ENCODE measurements at regions not wholly inside any gene's neighbourhood (a gene's known extent, or its start where the extent isn't known, plus 50 kb on each side); places are given as distances from the start of the nearest gene placed in this dataset.

DNA sequence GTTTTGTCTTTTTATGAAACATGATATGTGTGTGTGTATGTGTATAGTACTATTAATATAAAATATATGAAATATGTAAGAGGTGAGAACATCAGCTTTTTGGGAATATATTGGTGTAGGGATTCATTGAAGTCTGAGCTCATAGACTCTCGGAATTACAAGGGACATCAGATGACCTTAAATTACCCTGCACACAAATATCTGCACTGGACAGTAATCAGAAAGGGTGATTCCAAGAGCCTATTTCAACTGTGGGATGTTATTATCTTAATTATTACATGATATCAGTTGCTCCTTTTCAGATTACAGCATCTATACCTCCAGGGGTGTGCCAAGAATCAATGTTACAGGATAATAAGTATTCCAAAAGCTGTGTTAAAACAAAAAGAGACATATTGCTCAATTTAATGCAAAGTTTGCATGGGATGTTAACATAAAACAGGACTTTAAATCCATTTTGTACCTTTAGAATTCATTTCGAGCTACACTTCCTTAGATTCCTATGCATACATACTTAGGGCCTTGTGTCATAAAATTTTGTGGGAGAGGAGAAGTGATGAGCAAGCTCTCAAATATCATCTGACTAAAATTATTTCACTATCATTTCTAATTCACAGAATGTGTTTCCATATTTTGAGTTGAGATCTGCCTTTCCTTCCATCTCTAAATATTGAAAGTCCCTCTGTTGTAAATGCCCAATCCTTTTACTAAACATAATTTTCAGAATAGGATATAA lies 365.2 kb downstream of the BRINP1 start:
- H3K36me3 ChIP-seq (ENCODE audit: insufficient read depth, low read length), result no peaks in the 10 kb centered on the region
- no peaks in the 10 kb centered on the region for H3K9me2 ChIP-seq (ENCODE audit: insufficient read depth, low read length)
- no peak overlapping the region for H3K4me2 ChIP-seq (ENCODE audit: low read length)
- H3F3A ChIP-seq (ENCODE audit: insufficient read depth, low read length, poor library complexity, severe bottlenecking), result no peaks in the 10 kb centered on the region
- H3K27ac ChIP-seq (ENCODE audit: low read length), result no peak overlapping the region
- H3K27me3 ChIP-seq (ENCODE audit: insufficient read depth, low read depth, low read length), result no peaks in the 10 kb centered on the region
- no peak overlapping the region for H2AFZ ChIP-seq (ENCODE audit: low read depth, low read length)
- no peaks in the 10 kb centered on the region for H4K20me1 ChIP-seq (ENCODE audit: insufficient read depth)
- H3K79me2 ChIP-seq (replicated peaks; ENCODE audit: insufficient read depth, low read length), result no peaks in the 10 kb centered on the region
- no peak for TF ChIP-seq MXI1 (conservative IDR thresholded peaks at IDR 0.05; ENCODE audit: poor library complexity, severe bottlenecking)
- TF ChIP-seq, protein P1, sequence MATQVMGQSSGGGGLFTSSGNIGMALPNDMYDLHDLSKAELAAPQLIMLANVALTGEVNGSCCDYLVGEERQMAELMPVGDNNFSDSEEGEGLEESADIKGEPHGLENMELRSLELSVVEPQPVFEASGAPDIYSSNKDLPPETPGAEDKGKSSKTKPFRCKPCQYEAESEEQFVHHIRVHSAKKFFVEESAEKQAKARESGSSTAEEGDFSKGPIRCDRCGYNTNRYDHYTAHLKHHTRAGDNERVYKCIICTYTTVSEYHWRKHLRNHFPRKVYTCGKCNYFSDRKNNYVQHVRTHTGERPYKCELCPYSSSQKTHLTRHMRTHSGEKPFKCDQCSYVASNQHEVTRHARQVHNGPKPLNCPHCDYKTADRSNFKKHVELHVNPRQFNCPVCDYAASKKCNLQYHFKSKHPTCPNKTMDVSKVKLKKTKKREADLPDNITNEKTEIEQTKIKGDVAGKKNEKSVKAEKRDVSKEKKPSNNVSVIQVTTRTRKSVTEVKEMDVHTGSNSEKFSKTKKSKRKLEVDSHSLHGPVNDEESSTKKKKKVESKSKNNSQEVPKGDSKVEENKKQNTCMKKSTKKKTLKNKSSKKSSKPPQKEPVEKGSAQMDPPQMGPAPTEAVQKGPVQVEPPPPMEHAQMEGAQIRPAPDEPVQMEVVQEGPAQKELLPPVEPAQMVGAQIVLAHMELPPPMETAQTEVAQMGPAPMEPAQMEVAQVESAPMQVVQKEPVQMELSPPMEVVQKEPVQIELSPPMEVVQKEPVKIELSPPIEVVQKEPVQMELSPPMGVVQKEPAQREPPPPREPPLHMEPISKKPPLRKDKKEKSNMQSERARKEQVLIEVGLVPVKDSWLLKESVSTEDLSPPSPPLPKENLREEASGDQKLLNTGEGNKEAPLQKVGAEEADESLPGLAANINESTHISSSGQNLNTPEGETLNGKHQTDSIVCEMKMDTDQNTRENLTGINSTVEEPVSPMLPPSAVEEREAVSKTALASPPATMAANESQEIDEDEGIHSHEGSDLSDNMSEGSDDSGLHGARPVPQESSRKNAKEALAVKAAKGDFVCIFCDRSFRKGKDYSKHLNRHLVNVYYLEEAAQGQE (IDR thresholded peaks at IDR 0.05; ENCODE audit: borderline replicate concordance), result no peak
- no peak for TF ChIP-seq TAF1 (IDR thresholded peaks at IDR 0.05; ENCODE audit: low read depth)
- no peak for TF ChIP-seq EZH2 (IDR thresholded peaks at IDR 0.05; ENCODE audit: borderline replicate concordance, insufficient read depth, low read length, poor library complexity, severe bottlenecking)
- TF ChIP-seq POLR2AphosphoS5 (IDR thresholded peaks at IDR 0.05), result no peak
- no peak for TF ChIP-seq RAD21 (conservative IDR thresholded peaks at IDR 0.05)
- TF ChIP-seq, protein P2, sequence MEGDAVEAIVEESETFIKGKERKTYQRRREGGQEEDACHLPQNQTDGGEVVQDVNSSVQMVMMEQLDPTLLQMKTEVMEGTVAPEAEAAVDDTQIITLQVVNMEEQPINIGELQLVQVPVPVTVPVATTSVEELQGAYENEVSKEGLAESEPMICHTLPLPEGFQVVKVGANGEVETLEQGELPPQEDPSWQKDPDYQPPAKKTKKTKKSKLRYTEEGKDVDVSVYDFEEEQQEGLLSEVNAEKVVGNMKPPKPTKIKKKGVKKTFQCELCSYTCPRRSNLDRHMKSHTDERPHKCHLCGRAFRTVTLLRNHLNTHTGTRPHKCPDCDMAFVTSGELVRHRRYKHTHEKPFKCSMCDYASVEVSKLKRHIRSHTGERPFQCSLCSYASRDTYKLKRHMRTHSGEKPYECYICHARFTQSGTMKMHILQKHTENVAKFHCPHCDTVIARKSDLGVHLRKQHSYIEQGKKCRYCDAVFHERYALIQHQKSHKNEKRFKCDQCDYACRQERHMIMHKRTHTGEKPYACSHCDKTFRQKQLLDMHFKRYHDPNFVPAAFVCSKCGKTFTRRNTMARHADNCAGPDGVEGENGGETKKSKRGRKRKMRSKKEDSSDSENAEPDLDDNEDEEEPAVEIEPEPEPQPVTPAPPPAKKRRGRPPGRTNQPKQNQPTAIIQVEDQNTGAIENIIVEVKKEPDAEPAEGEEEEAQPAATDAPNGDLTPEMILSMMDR (IDR thresholded peaks at IDR 0.05; ENCODE audit: poor library complexity, severe bottlenecking), result no peak
- no peak for TF ChIP-seq EP300 (conservative IDR thresholded peaks at IDR 0.05; ENCODE audit: poor library complexity, severe bottlenecking)
- no peak for TF ChIP-seq SMC3 (conservative IDR thresholded peaks at IDR 0.05; ENCODE audit: poor library complexity)
- H3K4me3 ChIP-seq (ENCODE audit: low read length), result no peak overlapping the region
- no peaks in the 10 kb centered on the region for H3K9me3 ChIP-seq (ENCODE audit: low read length)
- no peak overlapping the region for H3K9ac ChIP-seq (ENCODE audit: low read length)

DNA sequence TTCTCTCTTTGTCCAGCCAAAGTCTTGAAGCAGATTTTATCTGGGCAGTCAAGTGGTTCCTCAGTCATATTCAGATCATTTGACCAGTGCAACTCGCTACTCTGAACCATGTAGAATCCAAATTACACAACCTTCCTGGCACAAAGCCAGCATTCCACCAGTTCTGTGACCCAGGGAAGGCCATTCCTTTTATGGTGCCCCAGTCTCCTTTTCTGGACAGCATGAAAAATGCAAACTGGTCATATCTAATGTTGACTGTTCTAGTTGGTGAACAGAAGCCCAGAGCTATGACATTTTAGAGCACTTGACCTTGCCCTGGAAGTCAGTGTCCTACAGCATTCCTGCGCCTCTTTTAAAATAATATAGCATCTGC lies 364.6 kb downstream of the BRINP1 start:
- H3K4me3 ChIP-seq (ENCODE audit: low read length), result no peak overlapping the region
- H3K27ac ChIP-seq (ENCODE audit: low read length), result no peak overlapping the region
- no peaks in the 10 kb centered on the region for H3K79me2 ChIP-seq (replicated peaks; ENCODE audit: insufficient read depth, low read length)
- H2AFZ ChIP-seq (ENCODE audit: low read depth, low read length), result no peak overlapping the region
- TF ChIP-seq, protein P1 (IDR thresholded peaks at IDR 0.05; ENCODE audit: borderline replicate concordance), result no peak
- TF ChIP-seq RAD21 (conservative IDR thresholded peaks at IDR 0.05) (no peak), EP300 (conservative IDR thresholded peaks at IDR 0.05; ENCODE audit: poor library complexity, severe bottlenecking) (no peak), SMC3 (conservative IDR thresholded peaks at IDR 0.05; ENCODE audit: poor library complexity) (no peak), EZH2 (IDR thresholded peaks at IDR 0.05; ENCODE audit: borderline replicate concordance, insufficient read depth, low read length, poor library complexity, severe bottlenecking) (no peak), TAF1 (IDR thresholded peaks at IDR 0.05; ENCODE audit: low read depth) (no peak), POLR2AphosphoS5 (IDR thresholded peaks at IDR 0.05) (no peak), MXI1 (conservative IDR thresholded peaks at IDR 0.05; ENCODE audit: poor library complexity, severe bottlenecking) (no peak)
- TF ChIP-seq, protein P2 (IDR thresholded peaks at IDR 0.05; ENCODE audit: poor library complexity, severe bottlenecking), result no peak
- no peaks in the 10 kb centered on the region for H3K27me3 ChIP-seq (ENCODE audit: insufficient read depth, low read depth, low read length)
- no peaks in the 10 kb centered on the region for H3K9me2 ChIP-seq (ENCODE audit: insufficient read depth, low read length)
- no peaks in the 10 kb centered on the region for H4K20me1 ChIP-seq (ENCODE audit: insufficient read depth)
- no peak overlapping the region for H3K9ac ChIP-seq (ENCODE audit: low read length)
- H3K36me3 ChIP-seq (ENCODE audit: insufficient read depth, low read length), result no peaks in the 10 kb centered on the region
- H3K9me3 ChIP-seq (ENCODE audit: low read length), result no peaks in the 10 kb centered on the region
- no peaks in the 10 kb centered on the region for H3F3A ChIP-seq (ENCODE audit: insufficient read depth, low read length, poor library complexity, severe bottlenecking)
- H3K4me2 ChIP-seq (ENCODE audit: low read length), result no peak overlapping the region

All from neural cell (in vitro differentiated cells).